Astrocyte of the cerebellum (primary cell): ENCODE measurements at regions not wholly inside any gene's neighbourhood (a gene's known extent, or its start where the extent isn't known, plus 50 kb on each side); places are given as distances from the start of the nearest gene placed in this dataset.

Experiments used
- DNase-seq: peaks from one replicate; pipeline ENCODE4 v3.0.0-alpha.2; 2011; ENCODE audit warnings: low read depth
- H3K4me3 ChIP-seq: 2 replicates; pipeline ENCODE4 v1.5.1; 2011; ENCODE audit warnings: mild to moderate bottlenecking, low read depth, low read length, moderate library complexity
- in situ Hi-C: cut with HindIII; loops from 2 replicates; pipeline ENCODE4 v1.10.0; 2017; ENCODE audit warnings: low sequenced_read_pairs
- TF ChIP-seq, protein P1 (sequence below): IDR thresholded peaks from 2 replicates; pipeline ENCODE4 v1.5.1; 2012; ENCODE audit warnings: low read length, low read depth, moderate library complexity, mild to moderate bottlenecking; ENCODE audit errors: missing control alignments

DNA sequence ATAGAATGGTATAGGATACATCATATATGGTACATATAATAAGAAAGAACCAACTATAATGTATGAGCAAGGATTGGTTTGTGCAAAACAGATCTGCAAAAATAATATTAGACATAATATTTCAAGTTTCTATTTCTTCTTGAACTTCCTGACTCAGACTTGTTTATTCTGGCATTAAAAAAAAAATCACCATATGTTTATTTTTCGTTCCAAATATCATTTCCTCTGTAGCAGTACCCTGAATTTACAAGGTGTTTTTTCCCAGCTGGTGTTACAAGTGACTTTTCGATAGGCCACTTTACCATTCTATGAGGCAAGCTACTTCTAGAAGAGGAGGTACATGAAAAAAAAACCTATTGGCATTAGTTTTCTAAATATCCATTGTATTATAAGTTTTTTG, 785.0 kb downstream of the PDCD6IP start:
- H3K4me3 ChIP-seq: no peak overlapping the region
- TF ChIP-seq, protein P1, sequence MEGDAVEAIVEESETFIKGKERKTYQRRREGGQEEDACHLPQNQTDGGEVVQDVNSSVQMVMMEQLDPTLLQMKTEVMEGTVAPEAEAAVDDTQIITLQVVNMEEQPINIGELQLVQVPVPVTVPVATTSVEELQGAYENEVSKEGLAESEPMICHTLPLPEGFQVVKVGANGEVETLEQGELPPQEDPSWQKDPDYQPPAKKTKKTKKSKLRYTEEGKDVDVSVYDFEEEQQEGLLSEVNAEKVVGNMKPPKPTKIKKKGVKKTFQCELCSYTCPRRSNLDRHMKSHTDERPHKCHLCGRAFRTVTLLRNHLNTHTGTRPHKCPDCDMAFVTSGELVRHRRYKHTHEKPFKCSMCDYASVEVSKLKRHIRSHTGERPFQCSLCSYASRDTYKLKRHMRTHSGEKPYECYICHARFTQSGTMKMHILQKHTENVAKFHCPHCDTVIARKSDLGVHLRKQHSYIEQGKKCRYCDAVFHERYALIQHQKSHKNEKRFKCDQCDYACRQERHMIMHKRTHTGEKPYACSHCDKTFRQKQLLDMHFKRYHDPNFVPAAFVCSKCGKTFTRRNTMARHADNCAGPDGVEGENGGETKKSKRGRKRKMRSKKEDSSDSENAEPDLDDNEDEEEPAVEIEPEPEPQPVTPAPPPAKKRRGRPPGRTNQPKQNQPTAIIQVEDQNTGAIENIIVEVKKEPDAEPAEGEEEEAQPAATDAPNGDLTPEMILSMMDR: no peak
- in situ Hi-C loops: no loop called here

GRCh38 chr3:34584971-34585370, 786.5 kb downstream of the PDCD6IP start:
- in situ Hi-C loops: no loop called here
- TF ChIP-seq, protein P1: no peak
- no peak for DNase-seq
- H3K4me3 ChIP-seq: no peak overlapping the region

More for the DNA sequence above, 785.0 kb downstream of the PDCD6IP start:
- no peak for DNase-seq

DNA sequence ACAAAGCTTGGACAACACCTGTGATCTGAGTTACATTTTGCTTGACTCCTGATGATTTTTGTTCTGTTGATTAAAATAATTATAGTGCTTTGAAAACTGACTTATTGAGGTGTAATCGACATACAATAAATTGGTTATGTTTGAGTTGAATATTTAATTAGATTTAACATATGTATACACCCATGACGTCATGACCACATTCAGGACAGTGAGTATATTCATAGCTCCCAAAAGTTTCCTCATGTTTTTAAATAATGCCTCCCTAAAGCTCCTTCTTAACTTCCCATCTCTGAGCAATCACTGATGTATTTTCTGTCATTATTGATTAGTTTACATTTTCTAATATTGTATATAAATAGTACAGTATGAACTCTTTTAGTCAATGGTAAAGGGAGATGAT, 801.2 kb downstream of the PDCD6IP start:
- H3K4me3 ChIP-seq: no peak overlapping the region
- TF ChIP-seq, protein P1: no peak
- no peak for DNase-seq
- in situ Hi-C loops: no loop called here

DNA sequence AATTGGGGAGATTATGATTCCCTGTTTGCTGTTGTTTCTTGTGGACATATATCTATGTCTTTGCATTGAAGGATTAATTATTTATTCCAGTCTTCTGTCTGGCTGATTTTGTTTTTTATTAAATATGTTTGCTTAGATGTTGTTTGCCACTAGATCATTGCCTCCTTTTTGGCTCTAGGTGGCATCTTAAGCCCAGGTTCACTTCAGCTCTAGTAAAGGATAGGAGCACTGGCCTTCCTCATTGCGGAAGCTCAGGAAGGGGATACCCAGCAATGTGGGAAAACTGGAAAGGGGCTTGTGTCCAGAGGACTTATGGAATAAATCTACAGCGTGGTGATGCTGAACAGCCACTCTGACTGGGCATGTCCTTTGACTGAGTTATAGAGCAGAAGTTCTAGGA, 821.6 kb downstream of the PDCD6IP start:
- TF ChIP-seq, protein P1: peak; percentile 17
- no peak overlapping the region for H3K4me3 ChIP-seq
- no peak for DNase-seq
- in situ Hi-C loops: no loop called here

- no peak for DNase-seq
- in situ Hi-C loops: no loop called here
- H3K4me3 ChIP-seq: no peak overlapping the region
- TF ChIP-seq, protein P1: no peak
Observed at GRCh38 chr3:34626699-34627098, 828.3 kb downstream of the PDCD6IP start.

DNA sequence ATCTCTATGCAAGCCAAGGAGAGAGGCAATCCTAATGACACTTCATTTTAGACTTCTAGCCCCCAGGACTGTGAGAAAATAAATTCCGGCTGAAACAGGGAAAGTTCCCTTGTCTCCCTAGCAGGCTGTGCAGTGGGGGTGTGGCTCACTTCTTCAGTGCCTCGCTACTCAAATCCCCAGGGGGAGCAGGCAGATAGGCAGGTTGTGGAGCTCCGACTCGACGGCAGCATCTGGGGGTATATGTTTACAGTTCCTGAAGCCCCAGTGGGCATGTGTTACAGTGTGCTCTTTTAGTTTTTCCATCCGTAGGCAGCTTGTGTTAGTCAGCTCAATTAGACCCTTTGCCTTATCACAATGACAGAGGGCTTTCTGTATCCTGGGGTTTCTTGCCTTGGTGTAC, 836.5 kb downstream of the PDCD6IP start:
- no peak overlapping the region for H3K4me3 ChIP-seq
- in situ Hi-C loops: no loop called here
- DNase-seq: no peak
- TF ChIP-seq, protein P1: no peak

DNA sequence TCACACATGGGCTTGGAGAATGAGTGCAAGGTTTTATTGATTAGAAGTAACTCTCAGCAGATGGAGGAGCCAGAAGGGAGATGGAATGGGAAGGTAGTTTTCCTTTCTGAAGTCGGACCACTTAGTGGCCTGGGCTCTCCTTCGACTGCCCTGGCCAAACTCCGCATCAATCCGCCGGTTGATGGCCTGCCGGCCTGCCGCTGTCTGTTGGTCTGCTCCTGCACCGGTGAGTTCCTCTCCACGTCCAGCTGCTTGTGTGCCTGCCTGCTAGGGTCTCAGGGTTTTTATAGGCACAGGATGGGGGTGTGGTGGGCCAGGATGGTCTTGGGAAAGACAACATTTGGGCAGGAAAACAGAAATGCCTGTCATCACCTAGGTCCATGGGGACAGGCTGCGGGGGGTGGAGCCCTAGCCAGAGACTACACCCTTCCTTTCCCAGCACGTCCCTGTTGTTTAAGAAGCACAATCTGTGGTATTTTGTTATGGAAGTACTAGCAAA, 837.0 kb downstream of the PDCD6IP start:
- TF ChIP-seq, protein P1: no peak
- H3K4me3 ChIP-seq: no peak overlapping the region
- DNase-seq: no peak
- in situ Hi-C loops: no loop called here
